ENCODE measurements at regions not wholly inside any gene's neighbourhood (a gene's known extent, or its start where the extent isn't known, plus 50 kb on each side); places are given as distances from the start of the nearest gene placed in this dataset.

DNA sequence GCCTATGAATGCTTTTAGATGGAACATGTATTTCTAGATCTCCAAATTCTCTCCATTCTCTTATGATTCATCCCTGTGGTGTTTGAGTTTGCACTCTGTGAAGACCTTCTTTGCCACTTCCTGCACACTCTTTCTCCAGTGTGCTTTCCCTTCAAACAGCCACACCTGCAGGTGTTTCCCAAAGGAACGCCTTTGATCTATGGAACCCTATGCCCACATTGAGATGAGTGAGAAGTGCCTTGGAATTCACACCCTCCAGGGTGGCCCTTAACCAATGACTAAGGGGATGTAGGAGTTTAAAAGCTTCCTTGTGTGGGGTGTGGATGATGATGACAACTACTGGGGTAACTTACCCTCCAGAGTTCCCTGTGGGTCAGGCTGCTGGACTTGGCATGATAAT is 570.1 kb downstream of the DHX35 start:
- no peak overlapping the region for H3K9ac ChIP-seq (replicated peaks; ENCODE audit: extremely low read depth, insufficient read depth, low read length)
- BruUV-seq (replicated peaks) = no TSS peak
- TF ChIP-seq GATA2 (IDR thresholded peaks at IDR 0.05; ENCODE audit: insufficient read depth, insufficient read length, low read depth, low read length) (no peak), POLR2A (IDR thresholded peaks at IDR 0.05; ENCODE audit: low read depth, low read length) (no peak), POLR2AphosphoS5 (IDR thresholded peaks at IDR 0.05; ENCODE audit: insufficient read depth, low read depth, low read length) (no peak), JUN (IDR thresholded peaks at IDR 0.05; ENCODE audit: borderline replicate concordance, insufficient read depth, insufficient read length, low read depth) (no peak), MYC (IDR thresholded peaks at IDR 0.05; ENCODE audit: low read depth, low read length) (no peak), FOS (IDR thresholded peaks at IDR 0.05; ENCODE audit: borderline replicate concordance, insufficient read depth, low read length) (no peak), EZH2 (IDR thresholded peaks at IDR 0.05; ENCODE audit: borderline replicate concordance, low read depth, low read length, severe bottlenecking) (no peak)
- TF ChIP-seq, protein P1, sequence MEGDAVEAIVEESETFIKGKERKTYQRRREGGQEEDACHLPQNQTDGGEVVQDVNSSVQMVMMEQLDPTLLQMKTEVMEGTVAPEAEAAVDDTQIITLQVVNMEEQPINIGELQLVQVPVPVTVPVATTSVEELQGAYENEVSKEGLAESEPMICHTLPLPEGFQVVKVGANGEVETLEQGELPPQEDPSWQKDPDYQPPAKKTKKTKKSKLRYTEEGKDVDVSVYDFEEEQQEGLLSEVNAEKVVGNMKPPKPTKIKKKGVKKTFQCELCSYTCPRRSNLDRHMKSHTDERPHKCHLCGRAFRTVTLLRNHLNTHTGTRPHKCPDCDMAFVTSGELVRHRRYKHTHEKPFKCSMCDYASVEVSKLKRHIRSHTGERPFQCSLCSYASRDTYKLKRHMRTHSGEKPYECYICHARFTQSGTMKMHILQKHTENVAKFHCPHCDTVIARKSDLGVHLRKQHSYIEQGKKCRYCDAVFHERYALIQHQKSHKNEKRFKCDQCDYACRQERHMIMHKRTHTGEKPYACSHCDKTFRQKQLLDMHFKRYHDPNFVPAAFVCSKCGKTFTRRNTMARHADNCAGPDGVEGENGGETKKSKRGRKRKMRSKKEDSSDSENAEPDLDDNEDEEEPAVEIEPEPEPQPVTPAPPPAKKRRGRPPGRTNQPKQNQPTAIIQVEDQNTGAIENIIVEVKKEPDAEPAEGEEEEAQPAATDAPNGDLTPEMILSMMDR (IDR thresholded peaks at IDR 0.05; ENCODE audit: extremely low read depth in 1 of 2, insufficient read depth in 1 of 2, low read depth in 1 of 2, low read length in 2 of 2) = no peak
- TF ChIP-seq, protein P2, sequence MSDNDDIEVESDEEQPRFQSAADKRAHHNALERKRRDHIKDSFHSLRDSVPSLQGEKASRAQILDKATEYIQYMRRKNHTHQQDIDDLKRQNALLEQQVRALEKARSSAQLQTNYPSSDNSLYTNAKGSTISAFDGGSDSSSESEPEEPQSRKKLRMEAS (IDR thresholded peaks at IDR 0.05; ENCODE audit: insufficient read depth, insufficient read length) = no peak
- FAIRE-seq (no peak), DNase-seq (ENCODE audit: low read depth, low spot score) (no peak)
- no peaks in the 10 kb centered on the region for H3K79me2 ChIP-seq (ENCODE audit: control insufficient read depth, insufficient read depth, low read length)
- no peaks in the 10 kb centered on the region for H4K20me1 ChIP-seq (replicated peaks; ENCODE audit: control insufficient read depth, extremely low read depth, insufficient read depth, low read length)
- dilution Hi-C loops (cut with MboI; ENCODE audit: extremely low pct_ligation_motif_present, low sequenced_read_pairs) = no loop called here
- no peak overlapping the region for H2AFZ ChIP-seq (ENCODE audit: low read depth, low read length)
- H3K27me3 ChIP-seq (ENCODE audit: control insufficient read depth in 2 of 2, insufficient read depth in 2 of 2, low read length in 2 of 2) = no peaks in the 10 kb centered on the region
- H3K4me1 ChIP-seq (ENCODE audit: control insufficient read depth, extremely low read depth, insufficient read depth, low read length) = no peaks in the 10 kb centered on the region
- no peaks in the 10 kb centered on the region for H3K9me3 ChIP-seq (replicated peaks; ENCODE audit: control insufficient read depth, insufficient read depth, low read length)
- H3K27ac ChIP-seq (ENCODE audit: insufficient read depth, low read depth, low read length) = no peak overlapping the region
- H3K4me2 ChIP-seq (ENCODE audit: insufficient read depth, low read length) = no peak overlapping the region
- ChIA-PET POLR2A (no interaction called here), CTCF (no interaction called here)
- no peaks in the 10 kb centered on the region for H3K9me1 ChIP-seq (replicated peaks; ENCODE audit: control insufficient read depth, extremely low read depth, insufficient read depth, low read length)
- H3K36me3 ChIP-seq (ENCODE audit: control insufficient read depth in 2 of 2, extremely low read depth in 1 of 2, insufficient read depth in 2 of 2, low read length in 2 of 2) = no peaks in the 10 kb centered on the region
- intact Hi-C loops (cut with micrococcal nuclease) = no loop called here
- no peak overlapping the region for H3K4me3 ChIP-seq (replicated peaks in 1 of 3; ENCODE audit: insufficient read depth in 1 of 3, low read depth in 1 of 3, low read length in 3 of 3)
